ENCODE measurements at regions not wholly inside any gene's neighbourhood (a gene's known extent, or its start where the extent isn't known, plus 50 kb on each side); places are given as distances from the start of the nearest gene placed in this dataset.

DNA sequence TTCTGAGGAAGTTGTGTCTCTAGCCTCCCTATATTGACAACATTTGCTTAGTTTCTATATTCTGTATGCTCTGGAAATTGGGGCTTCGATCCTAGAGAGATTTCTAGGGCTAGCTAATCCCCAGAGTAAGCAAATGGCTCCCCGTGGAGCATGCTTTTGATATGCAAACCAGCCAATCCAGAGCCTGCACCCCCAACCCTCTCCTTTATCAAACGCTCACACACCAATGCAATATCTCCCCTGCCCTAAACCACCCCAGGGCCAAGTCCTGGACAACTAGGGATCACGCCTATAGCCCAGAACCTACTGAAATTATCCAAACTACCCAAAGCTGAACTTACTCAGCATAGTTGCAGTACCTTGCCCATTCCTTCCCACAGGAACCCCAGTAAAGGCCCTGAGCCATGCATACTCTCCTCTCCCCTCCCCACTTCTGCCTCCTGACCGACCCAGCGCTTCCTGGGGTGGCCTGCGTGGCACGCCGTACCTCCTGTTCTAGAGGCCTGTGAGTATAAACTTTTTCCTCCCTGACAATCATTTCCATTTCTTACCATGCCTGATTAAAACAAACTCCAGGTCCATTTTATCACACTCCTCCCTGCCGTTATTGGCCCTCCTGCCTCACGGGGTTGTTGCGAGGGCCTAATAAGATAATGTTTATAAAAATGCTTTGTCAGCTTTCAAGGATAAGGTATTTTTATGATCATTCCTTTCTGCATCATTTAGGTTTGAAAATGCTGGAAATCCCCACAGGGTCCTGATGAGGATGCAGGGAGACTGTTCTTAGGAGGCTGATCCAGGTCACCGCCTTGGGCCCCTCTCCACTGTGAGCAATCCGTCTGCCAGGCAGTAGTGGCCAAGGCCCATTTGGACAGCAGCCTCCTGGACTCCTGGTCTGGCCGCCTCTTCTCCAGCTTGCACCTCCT, 102.7 kb downstream of the TENT5C start:
- no peak for TF ChIP-seq POLR2A (IDR thresholded peaks at IDR 0.05)
- TF ChIP-seq, protein P1, sequence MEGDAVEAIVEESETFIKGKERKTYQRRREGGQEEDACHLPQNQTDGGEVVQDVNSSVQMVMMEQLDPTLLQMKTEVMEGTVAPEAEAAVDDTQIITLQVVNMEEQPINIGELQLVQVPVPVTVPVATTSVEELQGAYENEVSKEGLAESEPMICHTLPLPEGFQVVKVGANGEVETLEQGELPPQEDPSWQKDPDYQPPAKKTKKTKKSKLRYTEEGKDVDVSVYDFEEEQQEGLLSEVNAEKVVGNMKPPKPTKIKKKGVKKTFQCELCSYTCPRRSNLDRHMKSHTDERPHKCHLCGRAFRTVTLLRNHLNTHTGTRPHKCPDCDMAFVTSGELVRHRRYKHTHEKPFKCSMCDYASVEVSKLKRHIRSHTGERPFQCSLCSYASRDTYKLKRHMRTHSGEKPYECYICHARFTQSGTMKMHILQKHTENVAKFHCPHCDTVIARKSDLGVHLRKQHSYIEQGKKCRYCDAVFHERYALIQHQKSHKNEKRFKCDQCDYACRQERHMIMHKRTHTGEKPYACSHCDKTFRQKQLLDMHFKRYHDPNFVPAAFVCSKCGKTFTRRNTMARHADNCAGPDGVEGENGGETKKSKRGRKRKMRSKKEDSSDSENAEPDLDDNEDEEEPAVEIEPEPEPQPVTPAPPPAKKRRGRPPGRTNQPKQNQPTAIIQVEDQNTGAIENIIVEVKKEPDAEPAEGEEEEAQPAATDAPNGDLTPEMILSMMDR (IDR thresholded peaks at IDR 0.05 in 4 of 5, conservative IDR thresholded peaks at IDR 0.05 in 1 of 5): no peak

Data from gastrocnemius medialis (tissue), 4 donors.